OCI-LY7 (cell line): ENCODE measurements at regions not wholly inside any gene's neighbourhood (a gene's known extent, or its start where the extent isn't known, plus 50 kb on each side); places are given as distances from the start of the nearest gene placed in this dataset.

Experiments
- BruUV-seq: library from RNA; stranded (reverse); fragments of 400-500 nt; replicated peaks from 2 replicates; lab custom pipeline; 2021; lab: Mats Ljungman, UMichigan
- CTCF ChIA-PET: fragments of 300-600 bp; sonication (Branson Sonifier 250); formaldehyde crosslinking; loops from one replicate; lab custom pipeline; 2022; ENCODE audit warnings: antibody characterized with exemption; ENCODE audit not compliant: unreplicated experiment; lab: Charles Lee
- POLR2A ChIA-PET: fragments of 300-600 bp; sonication (Branson Sonifier 250); formaldehyde crosslinking; loops from one replicate; lab custom pipeline; 2022; ENCODE audit warnings: antibody characterized with exemption; lab: Charles Lee
- DNase-seq: peaks from one replicate; pipeline ENCODE4 v3.0.0-alpha.2; 2015; ENCODE audit warnings: low spot score
- H2AFZ ChIP-seq: fragments of 200-600 bp; sonication (generic), shearing (Covaris generic); 2 replicates; pipeline ENCODE4 v1.6.1; 2014; ENCODE audit warnings: mild to moderate bottlenecking, antibody characterized with exemption, low read length, moderate library complexity
- H3K27ac ChIP-seq: fragments of 200-600 bp; sonication (generic); 2 replicates; pipeline ENCODE4 v1.5.1; 2014; ENCODE audit warnings: mixed run types, low read depth, mild to moderate bottlenecking, moderate library complexity, low read length, inconsistent platforms; ENCODE audit not compliant: poor library complexity, severe bottlenecking
- H3K36me3 ChIP-seq: fragments of 200-600 bp; sonication (generic); 2 replicates; pipeline ENCODE4 v1.6.1; 2014; ENCODE audit warnings: mild to moderate bottlenecking, antibody characterized with exemption, low read length, moderate library complexity, mixed read lengths; ENCODE audit not compliant: insufficient read depth
- H3K4me1 ChIP-seq: fragments of 200-600 bp; sonication (generic); 2 replicates; pipeline ENCODE4 v1.5.1; 2014; ENCODE audit warnings: mild to moderate bottlenecking, low read length; ENCODE audit not compliant: insufficient read depth, poor library complexity, severe bottlenecking
- H3K4me2 ChIP-seq: fragments of 200-600 bp; sonication (generic); 2 replicates; pipeline ENCODE4 v1.6.1; 2014; ENCODE audit warnings: mild to moderate bottlenecking, low read length
- H3K4me3 ChIP-seq: fragments of 200-600 bp; sonication (generic); 2 replicates; pipeline ENCODE4 v1.5.1; 2014; ENCODE audit warnings: mild to moderate bottlenecking, low read depth, low read length; ENCODE audit not compliant: poor library complexity, severe bottlenecking
- H3K79me2 ChIP-seq: fragments of 200-600 bp; sonication (generic); 2 replicates; pipeline ENCODE4 v1.6.1; 2016; ENCODE audit warnings: low read depth, mild to moderate bottlenecking, low read length, moderate library complexity, mixed read lengths; ENCODE audit not compliant: insufficient read depth
- H3K9me2 ChIP-seq: fragments of 200-600 bp; sonication (generic); 2 replicates; pipeline ENCODE4 v1.6.1; 2016; ENCODE audit warnings: mild to moderate bottlenecking, low read length, mixed read lengths; ENCODE audit not compliant: insufficient read depth
- H3K9me3 ChIP-seq: fragments of 200-600 bp; sonication (generic); 2 replicates; pipeline ENCODE4 v1.6.1; 2014; ENCODE audit warnings: mild to moderate bottlenecking, mixed run types, low read length, mixed read lengths
- H4K20me1 ChIP-seq: fragments of 200-600 bp; sonication (generic); 2 replicates; pipeline ENCODE4 v1.6.1; 2014; ENCODE audit warnings: mild to moderate bottlenecking, antibody characterized with exemption, low read length, moderate library complexity, mixed read lengths; ENCODE audit not compliant: insufficient read depth
- EZH2phosphoT487 ChIP-seq: fragments of 200-600 bp; sonication (generic); IDR thresholded peaks from 2 replicates; pipeline ENCODE4 v1.6.1; 2018; ENCODE audit warnings: low read depth, borderline replicate concordance, mild to moderate bottlenecking, mixed run types, antibody characterized with exemption, low read length, moderate library complexity, mixed read lengths
- intact Hi-C: fragments of 100-400 bp; cut with micrococcal nuclease; formaldehyde crosslinking; loops from one replicate; pipeline ENCODE4 v1.10.0; 2022; ENCODE audit not compliant: unreplicated experiment
- TF ChIP-seq, protein P1 (sequence below): fragments of 200-600 bp; sonication (generic); conservative IDR thresholded peaks from 2 replicates; pipeline ENCODE4 v1.5.1; 2014; ENCODE audit warnings: mild to moderate bottlenecking, antibody characterized with exemption, low read length, moderate library complexity, mixed read lengths

GRCh38 chr5:96127538-96127937, 165.9 kb upstream of the ELL2 start:
- intact Hi-C loops: no loop called here
- ChIA-PET POLR2A (interaction anchor here (0.5 kb wide), 1 partner anchor 504 kb away, joined by 3 read pairs; no protein-coding TSS in a partner anchor), CTCF (no interaction called here)
- Histone ChIP-seq H2AFZ (no peak overlapping the region), H3K27ac (no peak overlapping the region), H4K20me1 (no peaks in the 10 kb centered on the region), H3K4me2 (no peak overlapping the region), H3K9me3 (no peaks in the 10 kb centered on the region), H3K4me1 (no peaks in the 10 kb centered on the region), H3K36me3 (no peaks in the 10 kb centered on the region), H3K9me2 (no peaks in the 10 kb centered on the region), H3K4me3 (no peak overlapping the region), H3K79me2 (no peaks in the 10 kb centered on the region)
- no TSS peak for BruUV-seq
- no peak for DNase-seq
- TF ChIP-seq EZH2phosphoT487: no peak
- TF ChIP-seq, protein P1, sequence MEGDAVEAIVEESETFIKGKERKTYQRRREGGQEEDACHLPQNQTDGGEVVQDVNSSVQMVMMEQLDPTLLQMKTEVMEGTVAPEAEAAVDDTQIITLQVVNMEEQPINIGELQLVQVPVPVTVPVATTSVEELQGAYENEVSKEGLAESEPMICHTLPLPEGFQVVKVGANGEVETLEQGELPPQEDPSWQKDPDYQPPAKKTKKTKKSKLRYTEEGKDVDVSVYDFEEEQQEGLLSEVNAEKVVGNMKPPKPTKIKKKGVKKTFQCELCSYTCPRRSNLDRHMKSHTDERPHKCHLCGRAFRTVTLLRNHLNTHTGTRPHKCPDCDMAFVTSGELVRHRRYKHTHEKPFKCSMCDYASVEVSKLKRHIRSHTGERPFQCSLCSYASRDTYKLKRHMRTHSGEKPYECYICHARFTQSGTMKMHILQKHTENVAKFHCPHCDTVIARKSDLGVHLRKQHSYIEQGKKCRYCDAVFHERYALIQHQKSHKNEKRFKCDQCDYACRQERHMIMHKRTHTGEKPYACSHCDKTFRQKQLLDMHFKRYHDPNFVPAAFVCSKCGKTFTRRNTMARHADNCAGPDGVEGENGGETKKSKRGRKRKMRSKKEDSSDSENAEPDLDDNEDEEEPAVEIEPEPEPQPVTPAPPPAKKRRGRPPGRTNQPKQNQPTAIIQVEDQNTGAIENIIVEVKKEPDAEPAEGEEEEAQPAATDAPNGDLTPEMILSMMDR: no peak

- no peaks in the 10 kb centered on the region for H3K9me3 ChIP-seq
- no peaks in the 10 kb centered on the region for H3K79me2 ChIP-seq
- H3K36me3 ChIP-seq: no peaks in the 10 kb centered on the region
- H3K9me2 ChIP-seq: no peaks in the 10 kb centered on the region
- no peak for DNase-seq
- no peak overlapping the region for H2AFZ ChIP-seq
- no peak overlapping the region for H3K27ac ChIP-seq
- no peak overlapping the region for H3K4me2 ChIP-seq
- no peaks in the 10 kb centered on the region for H4K20me1 ChIP-seq
- POLR2A ChIA-PET: interaction anchor here (1.3 kb wide), 1 partner anchor 10 kb away, joined by 4 read pairs; no protein-coding TSS in a partner anchor
- TF ChIP-seq EZH2phosphoT487: no peak
- TF ChIP-seq, protein P1: no peak
- H3K4me3 ChIP-seq: no peak overlapping the region
- intact Hi-C loops: no loop called here
- BruUV-seq: no TSS peak
- CTCF ChIA-PET: no interaction called here
- H3K4me1 ChIP-seq: no peaks in the 10 kb centered on the region
These were observed 163.7 kb upstream of the ELL2 start for GRCh38 chr5:96125231-96125891.

GRCh38 chr5:96124589-96124988, 162.9 kb upstream of the ELL2 start:
- Histone ChIP-seq H3K27ac (no peak overlapping the region), H2AFZ (no peak overlapping the region), H4K20me1 (no peaks in the 10 kb centered on the region), H3K4me3 (no peak overlapping the region), H3K36me3 (no peaks in the 10 kb centered on the region), H3K4me2 (no peak overlapping the region), H3K4me1 (no peaks in the 10 kb centered on the region), H3K79me2 (no peaks in the 10 kb centered on the region), H3K9me3 (no peaks in the 10 kb centered on the region), H3K9me2 (no peaks in the 10 kb centered on the region)
- TF ChIP-seq EZH2phosphoT487: no peak
- TF ChIP-seq, protein P1: no peak
- ChIA-PET POLR2A (no interaction called here), CTCF (no interaction called here)
- intact Hi-C loops: no loop called here
- no TSS peak for BruUV-seq
- DNase-seq: no peak
